HG03378 (cell line): ENCODE measurements at regions not wholly inside any gene's neighbourhood (a gene's known extent, or its start where the extent isn't known, plus 50 kb on each side); places are given as distances from the start of the nearest gene placed in this dataset.
A peak's percentile ranks its signal among the peaks of the same experiment; 100 is the strongest.
"Not testable (repeated sequence)": the region's sequence is repeated elsewhere in the genome, so short reads cannot be mapped to it uniquely, and the experiment has no call there.

Experiments
- ATAC-seq: cut with Tn5 transposase; IDR thresholded peaks from one replicate; pipeline ENCODE4 v1.9.1; 2021; ENCODE audit warnings: mild to moderate bottlenecking, moderate library complexity; ENCODE audit not compliant: unreplicated experiment

GRCh38 chr5:82521431-82522051 lies 243.4 kb upstream of the RPS23 start:
- ATAC-seq, result no peak

GRCh38 chr5:82519558-82519957 lies 241.4 kb upstream of the RPS23 start:
- no peak for ATAC-seq

DNA sequence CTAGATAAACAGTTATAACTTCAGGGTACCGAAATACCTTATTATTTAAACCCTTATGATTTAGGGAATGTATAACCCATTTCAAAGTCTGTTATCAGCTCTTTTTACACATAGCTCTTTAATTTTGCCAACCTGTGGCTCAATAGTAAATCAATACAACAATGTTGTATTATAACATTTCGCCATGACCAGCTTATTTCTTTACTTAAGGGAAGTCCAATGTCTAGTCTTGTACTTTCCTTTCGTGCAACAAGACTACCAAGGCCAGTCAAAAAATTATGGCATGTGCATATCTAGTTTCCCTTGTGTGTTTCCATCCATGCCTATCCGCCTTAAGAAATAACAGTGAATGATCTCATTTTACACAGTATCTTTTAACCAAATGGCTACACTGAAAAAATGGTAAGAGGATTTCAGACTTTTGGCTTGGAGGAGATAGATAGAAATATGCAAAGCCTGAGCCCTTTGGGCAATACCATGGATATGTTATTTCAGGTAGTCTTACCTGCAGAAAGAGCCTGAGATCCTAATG lies 239.5 kb upstream of the RPS23 start:
- ATAC-seq, result no peak

DNA sequence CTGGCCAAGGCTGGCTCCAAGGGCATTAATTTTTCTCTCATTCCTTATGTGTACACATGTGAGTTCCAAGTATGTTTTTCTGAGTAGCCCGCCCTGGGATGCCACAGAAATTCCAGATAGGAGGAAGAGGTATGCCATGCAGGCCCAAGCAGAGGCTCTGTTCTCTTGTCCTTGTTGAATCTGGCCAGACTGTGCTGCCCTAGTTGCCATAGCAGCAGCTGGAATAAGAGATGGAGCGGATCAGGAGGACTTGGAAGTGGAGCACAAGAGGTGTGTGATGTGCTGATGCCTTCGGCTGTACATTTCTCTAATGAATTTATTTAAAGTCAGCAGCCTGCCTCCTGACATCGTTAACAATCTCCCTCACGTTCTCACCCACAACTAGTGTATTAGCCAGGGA lies 235.6 kb upstream of the RPS23 start:
- ATAC-seq, result no peak

DNA sequence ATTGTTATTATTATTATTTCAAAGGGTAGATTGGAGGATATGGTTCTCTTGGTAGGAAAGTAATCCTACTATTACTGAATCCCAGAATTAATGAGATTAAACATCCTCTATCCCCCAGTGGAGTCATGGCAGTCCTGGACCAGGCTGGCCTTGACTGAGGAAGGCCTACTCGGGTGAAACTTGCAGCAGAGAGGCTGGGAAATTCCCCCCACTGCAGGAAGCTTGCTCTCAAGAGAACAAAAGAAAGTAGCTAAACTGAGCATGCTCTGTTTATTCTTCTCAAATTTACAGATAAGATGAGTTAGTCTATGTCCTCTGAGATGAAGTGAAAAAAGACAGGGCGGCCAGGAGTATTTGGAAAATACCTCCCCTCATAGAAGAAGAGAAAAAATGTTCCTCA lies 233.9 kb upstream of the RPS23 start:
- peak; percentile 83 for ATAC-seq

- ATAC-seq, result no peak
Observed at GRCh38 chr5:82511134-82511533, 233.0 kb upstream of the RPS23 start.

GRCh38 chr5:82509762-82510161 lies 231.6 kb upstream of the RPS23 start:
- no peak for ATAC-seq

- not testable (repeated sequence) for ATAC-seq
Observed at GRCh38 chr5:82506390-82506789, 228.2 kb upstream of the RPS23 start.

DNA sequence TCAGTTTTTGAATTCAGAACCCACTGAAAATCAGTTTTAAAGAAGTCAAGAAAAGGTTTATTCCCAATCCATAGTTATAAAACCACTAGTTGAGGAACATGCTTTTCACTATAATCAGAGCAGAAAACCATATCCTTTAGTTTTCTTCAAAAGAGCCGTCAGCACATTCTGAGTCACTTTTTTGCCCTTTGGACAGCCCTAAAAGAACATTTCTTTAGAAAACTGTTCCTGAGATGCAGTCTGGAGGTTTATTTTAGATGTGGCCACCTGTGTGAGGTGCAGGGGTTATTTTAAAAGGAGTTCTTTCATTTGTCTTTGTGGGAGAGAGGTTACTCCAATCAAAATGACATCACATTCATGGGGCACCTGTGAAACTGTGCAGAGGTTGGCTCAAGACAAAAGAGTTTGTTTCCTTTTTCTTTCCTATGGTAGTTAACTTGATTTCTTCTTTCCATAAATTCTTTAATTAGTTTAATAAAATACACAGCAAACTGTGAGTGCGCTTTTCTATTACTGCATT lies 221.6 kb upstream of the RPS23 start:
- ATAC-seq, result no peak

DNA sequence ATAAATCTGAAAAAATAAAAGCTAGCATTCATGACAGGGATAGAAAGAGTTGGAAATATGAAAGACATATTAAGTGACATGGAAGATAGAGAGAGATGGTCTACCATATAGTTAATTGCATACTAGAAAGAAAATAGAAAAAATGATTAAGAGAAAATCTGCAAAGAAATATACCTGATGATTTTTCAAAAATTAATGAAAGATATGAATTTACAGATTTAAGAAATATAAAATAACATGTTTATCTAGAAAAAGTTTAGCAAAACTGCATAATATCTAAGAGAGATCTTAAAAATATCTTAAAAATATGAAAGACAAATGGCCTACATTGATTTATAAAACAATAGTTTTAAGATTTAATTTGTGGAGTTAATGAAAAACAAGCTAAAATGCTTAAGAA lies 219.1 kb upstream of the RPS23 start:
- no peak for ATAC-seq

DNA sequence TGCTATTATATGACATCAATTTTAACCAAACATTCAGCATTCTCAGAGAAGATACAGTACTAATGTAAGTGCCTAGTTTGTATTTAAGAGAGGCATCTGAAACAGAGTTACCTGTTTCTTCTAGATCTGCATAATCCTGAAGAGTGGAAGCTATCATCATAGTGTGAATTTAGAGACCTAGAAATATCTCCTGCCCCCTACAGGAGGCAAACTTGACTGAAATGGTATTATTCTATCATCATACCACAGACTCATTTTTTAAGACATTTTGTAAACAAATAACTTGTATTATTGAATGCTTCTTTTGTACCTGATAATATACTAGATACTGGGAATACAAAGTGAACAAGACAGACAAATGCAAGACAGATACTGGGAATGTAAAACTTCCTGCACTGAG lies 216.8 kb upstream of the RPS23 start:
- ATAC-seq, result no peak

DNA sequence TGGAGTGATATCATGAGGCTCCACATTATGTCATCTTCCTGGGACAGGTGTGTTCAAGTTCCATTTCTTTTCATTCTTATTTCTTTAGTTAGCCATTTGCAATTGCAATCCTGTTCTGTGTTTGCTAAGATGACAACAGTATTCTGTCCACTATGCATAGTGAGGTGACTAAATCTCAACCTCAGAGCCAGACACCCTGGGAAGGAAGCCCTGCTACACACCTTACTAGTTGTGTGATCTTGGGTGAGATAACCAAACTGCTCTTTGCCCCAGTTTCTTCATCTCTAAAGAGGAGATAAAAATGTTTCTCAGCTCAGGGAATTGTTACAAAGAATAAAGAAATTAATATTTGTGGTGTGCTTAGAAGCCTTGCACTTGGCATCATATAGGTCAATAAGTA lies 215.1 kb upstream of the RPS23 start:
- ATAC-seq, result no peak

GRCh38 chr5:82491397-82491796 lies 213.2 kb upstream of the RPS23 start:
- ATAC-seq, result no peak

GRCh38 chr5:82489683-82490082 lies 211.5 kb upstream of the RPS23 start:
- ATAC-seq, result no peak

- ATAC-seq, result no peak
Observed at GRCh38 chr5:82487131-82487530, 209.0 kb upstream of the RPS23 start.

GRCh38 chr5:82480331-82480730 lies 202.2 kb upstream of the RPS23 start:
- ATAC-seq, result no peak

DNA sequence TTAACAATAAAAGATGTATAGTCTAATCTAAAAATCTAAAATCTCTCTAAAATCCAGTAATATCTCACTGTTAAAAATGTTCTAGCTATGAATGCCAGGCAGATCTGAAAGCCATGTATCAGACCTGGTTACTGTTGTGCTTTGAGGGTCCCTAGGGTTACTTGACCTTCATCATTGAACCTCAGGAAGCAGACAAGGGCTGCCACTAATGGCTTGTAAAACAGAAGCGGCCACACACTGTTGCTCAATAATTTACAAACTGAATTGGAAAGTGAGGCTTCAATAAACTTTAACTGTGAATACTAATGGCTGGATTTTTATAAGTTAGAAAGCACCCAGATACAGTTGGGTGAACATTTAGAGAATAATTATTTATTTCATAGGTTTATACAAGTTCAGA lies 198.0 kb upstream of the RPS23 start:
- ATAC-seq, result no peak

GRCh38 chr5:82473262-82473661 lies 195.1 kb upstream of the RPS23 start:
- ATAC-seq, result no peak

DNA sequence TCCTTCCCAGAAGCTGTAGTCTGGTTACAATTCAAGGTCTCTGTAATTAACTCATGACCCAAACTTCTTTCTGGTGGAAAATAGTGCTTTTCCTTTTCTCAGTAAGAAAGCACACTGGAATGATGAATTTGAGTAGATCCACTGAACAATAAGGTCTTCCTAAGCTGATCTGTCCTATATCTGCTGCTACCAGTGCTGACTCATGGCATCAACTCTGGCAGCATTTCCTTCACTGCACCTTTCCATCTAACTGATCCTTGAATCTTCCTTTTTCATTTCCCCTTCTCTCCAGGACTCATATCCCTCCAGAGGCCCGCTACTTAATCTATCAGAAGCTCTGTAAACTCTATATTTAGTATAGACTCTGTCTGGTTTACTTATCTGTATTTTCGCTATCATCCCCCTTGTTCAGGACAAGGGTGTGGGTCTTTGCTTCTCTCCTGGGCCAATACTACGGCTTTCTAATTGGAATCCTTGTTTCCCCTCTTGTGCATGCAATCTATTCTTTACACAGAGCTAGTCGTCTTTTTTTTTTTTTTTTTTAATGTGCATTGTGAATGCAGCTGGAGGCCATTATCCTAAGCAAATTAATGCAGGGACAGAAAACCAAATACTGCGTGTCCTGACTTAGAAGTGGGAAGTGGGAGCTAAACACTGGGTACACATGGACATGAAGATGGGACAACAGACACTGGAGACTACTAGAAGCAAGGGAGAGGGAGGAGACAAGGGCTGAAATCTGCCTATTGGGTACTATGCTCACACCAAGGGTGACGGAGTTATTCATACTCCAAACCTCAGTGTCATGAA lies 192.2 kb upstream of the RPS23 start:
- ATAC-seq, result no peak

- no peak for ATAC-seq
Observed at GRCh38 chr5:82466986-82467561, 188.9 kb upstream of the RPS23 start.

DNA sequence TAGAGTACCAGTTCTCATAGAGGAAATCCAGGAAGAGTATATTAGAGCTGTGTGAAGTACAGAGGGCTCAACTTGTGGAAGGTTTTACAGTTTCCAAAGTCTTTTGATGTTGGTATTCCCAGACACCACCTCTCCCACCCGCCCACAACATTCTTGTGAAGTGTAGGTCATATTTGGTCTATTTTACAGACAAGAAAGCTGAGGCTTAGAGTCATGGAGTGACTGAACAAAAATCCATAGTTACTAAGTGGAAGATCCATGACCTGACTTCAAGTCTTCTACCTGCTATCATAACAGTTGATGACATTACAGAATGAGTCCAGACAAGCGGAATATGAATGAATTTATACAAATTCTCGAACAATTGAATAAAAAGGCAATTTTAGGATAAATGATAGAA lies 187.1 kb upstream of the RPS23 start:
- ATAC-seq, result no peak

GRCh38 chr5:82459626-82460025 lies 181.5 kb upstream of the RPS23 start:
- no peak for ATAC-seq
